Osteoblast (primary cell): ENCODE measurements at regions not wholly inside any gene's neighbourhood (a gene's known extent, or its start where the extent isn't known, plus 50 kb on each side); places are given as distances from the start of the nearest gene placed in this dataset.

Source experiments
- DNase-seq: peaks from one replicate; pipeline ENCODE4 v3.0.0; 2011; ENCODE audit warnings: low spot score, mixed read lengths; ENCODE audit not compliant: insufficient read length; ENCODE audit errors: missing footprints
- H2AFZ ChIP-seq: 2 replicates; pipeline ENCODE4 v1.6.0; 2011; ENCODE audit warnings: mild to moderate bottlenecking, low read length
- H3K27ac ChIP-seq: 2 replicates; pipeline ENCODE4 v1.5.1; 2011; ENCODE audit warnings: mild to moderate bottlenecking, low read depth, low read length, moderate library complexity
- H3K27me3 ChIP-seq: 2 replicates; pipeline ENCODE4 v1.6.0; 2012; ENCODE audit warnings: mild to moderate bottlenecking, control low read depth, inconsistent platforms, low read length, moderate library complexity; ENCODE audit not compliant: insufficient read depth
- H3K36me3 ChIP-seq: 2 replicates; pipeline ENCODE4 v1.5.1; 2011; ENCODE audit warnings: mild to moderate bottlenecking, low read length, control low read depth, moderate library complexity; ENCODE audit not compliant: insufficient read depth
- H3K4me1 ChIP-seq: 2 replicates; pipeline ENCODE4 v1.5.1; 2011; ENCODE audit warnings: mild to moderate bottlenecking, low read length, control low read depth, moderate library complexity; ENCODE audit not compliant: insufficient read depth
- H3K4me2 ChIP-seq: 2 replicates; pipeline ENCODE4 v1.6.0; 2011; ENCODE audit warnings: mild to moderate bottlenecking, low read length; ENCODE audit not compliant: insufficient read depth
- H3K4me3 ChIP-seq: fragments of 200-600 bp; sonication (generic); 3 replicates; pipeline ENCODE4 v1.5.1; 2012; ENCODE audit warnings: mild to moderate bottlenecking, low read length, inconsistent platforms; ENCODE audit not compliant: insufficient read depth
- H3K79me2 ChIP-seq: 2 replicates; pipeline ENCODE4 v1.6.0; 2012; ENCODE audit warnings: mild to moderate bottlenecking, low read length, control low read depth, inconsistent platforms; ENCODE audit not compliant: insufficient read depth
- H3K9me3 ChIP-seq: 2 replicates; pipeline ENCODE4 v1.5.1; 2011; ENCODE audit warnings: low read depth, low read length, control low read depth
- H4K20me1 ChIP-seq: 2 replicates; pipeline ENCODE4 v1.6.0; 2012; ENCODE audit warnings: mild to moderate bottlenecking, low read length, control low read depth; ENCODE audit not compliant: insufficient read depth
- TF ChIP-seq, protein P1 (sequence below): IDR thresholded peaks from 2 replicates; pipeline ENCODE4 v1.5.1; 2011; ENCODE audit warnings: mild to moderate bottlenecking, low read depth, low read length, moderate library complexity; ENCODE audit errors: extremely low read depth

DNA sequence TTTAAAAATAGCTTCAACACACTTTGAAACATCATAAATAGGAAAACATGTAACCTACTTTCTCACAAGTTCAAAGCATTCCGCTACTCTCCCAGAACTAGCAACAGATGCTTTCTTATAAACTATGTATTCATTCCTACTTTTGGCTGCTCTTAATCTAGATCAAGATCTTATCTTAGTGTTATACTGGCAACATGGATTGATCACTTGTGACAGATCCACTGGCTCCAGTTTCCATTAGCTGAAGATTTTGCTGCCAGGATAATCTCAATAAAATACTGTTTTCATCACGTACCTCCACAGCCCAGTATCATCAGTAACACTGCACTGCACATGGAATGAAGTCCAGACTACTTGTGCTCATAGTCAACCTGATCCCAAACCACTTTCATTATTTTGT lies 491.7 kb upstream of the AGTR1 start:
- no peak overlapping the region for H2AFZ ChIP-seq
- no peaks in the 10 kb centered on the region for H3K27me3 ChIP-seq
- H3K79me2 ChIP-seq, result no peaks in the 10 kb centered on the region
- H4K20me1 ChIP-seq, result no peaks in the 10 kb centered on the region
- H3K36me3 ChIP-seq, result no peaks in the 10 kb centered on the region
- H3K27ac ChIP-seq, result no peak overlapping the region
- H3K4me3 ChIP-seq, result no peak overlapping the region
- DNase-seq, result no peak
- H3K4me1 ChIP-seq, result no peaks in the 10 kb centered on the region
- TF ChIP-seq, protein P1, sequence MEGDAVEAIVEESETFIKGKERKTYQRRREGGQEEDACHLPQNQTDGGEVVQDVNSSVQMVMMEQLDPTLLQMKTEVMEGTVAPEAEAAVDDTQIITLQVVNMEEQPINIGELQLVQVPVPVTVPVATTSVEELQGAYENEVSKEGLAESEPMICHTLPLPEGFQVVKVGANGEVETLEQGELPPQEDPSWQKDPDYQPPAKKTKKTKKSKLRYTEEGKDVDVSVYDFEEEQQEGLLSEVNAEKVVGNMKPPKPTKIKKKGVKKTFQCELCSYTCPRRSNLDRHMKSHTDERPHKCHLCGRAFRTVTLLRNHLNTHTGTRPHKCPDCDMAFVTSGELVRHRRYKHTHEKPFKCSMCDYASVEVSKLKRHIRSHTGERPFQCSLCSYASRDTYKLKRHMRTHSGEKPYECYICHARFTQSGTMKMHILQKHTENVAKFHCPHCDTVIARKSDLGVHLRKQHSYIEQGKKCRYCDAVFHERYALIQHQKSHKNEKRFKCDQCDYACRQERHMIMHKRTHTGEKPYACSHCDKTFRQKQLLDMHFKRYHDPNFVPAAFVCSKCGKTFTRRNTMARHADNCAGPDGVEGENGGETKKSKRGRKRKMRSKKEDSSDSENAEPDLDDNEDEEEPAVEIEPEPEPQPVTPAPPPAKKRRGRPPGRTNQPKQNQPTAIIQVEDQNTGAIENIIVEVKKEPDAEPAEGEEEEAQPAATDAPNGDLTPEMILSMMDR, result no peak
- H3K9me3 ChIP-seq, result no peaks in the 10 kb centered on the region
- H3K4me2 ChIP-seq, result no peak overlapping the region

DNA sequence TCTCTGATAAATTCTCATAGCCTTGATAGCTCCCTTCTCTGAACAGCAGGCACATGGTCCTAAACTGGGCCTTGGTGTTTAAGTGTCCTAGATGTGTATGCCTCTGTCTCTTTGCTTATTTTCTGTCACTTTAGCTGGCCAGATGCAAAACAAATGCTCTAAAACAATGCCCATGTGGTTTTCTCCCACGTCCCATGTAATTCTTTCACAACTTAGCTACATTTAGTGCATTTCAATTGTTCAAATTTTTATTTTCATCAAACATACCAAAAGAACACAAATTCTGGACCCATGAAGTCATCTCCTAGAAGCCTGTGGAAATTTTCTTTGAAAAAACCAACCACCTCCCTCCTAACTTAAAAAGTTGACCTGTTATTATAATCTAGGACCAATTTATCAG lies 491.3 kb upstream of the AGTR1 start:
- no peak for DNase-seq
- Histone ChIP-seq H3K27me3 (no peaks in the 10 kb centered on the region), H2AFZ (no peak overlapping the region), H3K36me3 (no peaks in the 10 kb centered on the region), H3K27ac (no peak overlapping the region), H3K79me2 (no peaks in the 10 kb centered on the region), H3K9me3 (no peaks in the 10 kb centered on the region), H3K4me3 (no peak overlapping the region), H3K4me2 (no peak overlapping the region), H4K20me1 (no peaks in the 10 kb centered on the region), H3K4me1 (peaks cover under 1% of the 10 kb centered on the region)
- TF ChIP-seq, protein P1, result no peak

DNA sequence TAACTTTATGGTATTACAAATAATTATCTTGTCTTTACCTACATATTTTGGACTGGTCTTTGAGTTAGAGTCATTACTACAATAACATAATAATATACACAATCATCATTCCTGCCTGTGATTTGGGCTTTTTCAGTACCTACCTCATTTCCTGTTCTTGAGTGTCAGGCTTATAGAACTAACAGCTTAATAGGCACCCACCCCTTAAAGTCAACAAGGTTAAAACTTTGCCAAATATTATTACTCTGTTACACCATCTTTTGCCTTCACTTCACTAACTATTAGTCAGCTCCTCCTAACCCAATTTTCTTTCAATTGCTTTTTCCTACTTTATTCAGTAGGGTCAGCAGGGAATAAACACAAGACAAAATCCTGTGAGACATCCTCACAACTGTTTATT lies 488.7 kb upstream of the AGTR1 start:
- Histone ChIP-seq H3K79me2 (no peaks in the 10 kb centered on the region), H3K4me2 (no peak overlapping the region), H2AFZ (peak overlapping the region; percentile 20), H3K36me3 (no peaks in the 10 kb centered on the region), H3K4me3 (no peak overlapping the region), H3K27ac (no peak overlapping the region), H3K4me1 (peaks cover 4% of the 10 kb centered on the region), H4K20me1 (no peaks in the 10 kb centered on the region), H3K9me3 (no peaks in the 10 kb centered on the region), H3K27me3 (no peaks in the 10 kb centered on the region)
- TF ChIP-seq, protein P1, result no peak
- DNase-seq, result peak; percentile 9

DNA sequence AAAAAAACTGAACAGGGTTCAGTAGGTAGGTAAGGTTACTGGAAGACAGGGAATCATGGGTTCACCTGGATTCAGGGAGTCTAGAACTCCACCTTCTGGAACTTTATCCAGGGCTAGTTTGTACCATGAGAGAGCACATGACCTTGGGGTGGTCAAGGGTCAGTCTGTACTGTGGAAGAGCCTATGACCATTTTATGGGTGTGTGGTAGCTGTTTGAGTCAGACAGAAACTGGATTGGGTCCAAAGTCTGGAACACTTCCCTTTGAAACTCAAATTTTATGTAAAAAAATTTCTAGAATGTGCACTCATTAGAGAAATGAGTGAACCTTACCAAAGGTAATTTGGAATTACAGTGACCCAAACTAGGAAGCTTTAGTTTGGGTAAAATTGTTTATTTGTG lies 486.0 kb upstream of the AGTR1 start:
- Histone ChIP-seq H3K4me2 (no peak overlapping the region), H3K4me3 (no peak overlapping the region), H3K36me3 (no peaks in the 10 kb centered on the region), H2AFZ (no peak overlapping the region), H4K20me1 (no peaks in the 10 kb centered on the region), H3K27me3 (no peaks in the 10 kb centered on the region), H3K79me2 (no peaks in the 10 kb centered on the region), H3K9me3 (no peaks in the 10 kb centered on the region), H3K27ac (no peak overlapping the region), H3K4me1 (peaks cover 4% of the 10 kb centered on the region)
- TF ChIP-seq, protein P1, result no peak
- no peak for DNase-seq
